Skeletal muscle satellite cell (primary cell): ENCODE measurements at regions not wholly inside any gene's neighbourhood (a gene's known extent, or its start where the extent isn't known, plus 50 kb on each side); places are given as distances from the start of the nearest gene placed in this dataset.
"Not testable (repeated sequence)": the region's sequence is repeated elsewhere in the genome, so short reads cannot be mapped to it uniquely, and the experiment has no call there.

Source experiments
- H3K27me3 ChIP-seq: 2 replicates; pipeline ENCODE4 v1.7.0; 2013; ENCODE audit warnings: low read length; ENCODE audit not compliant: control insufficient read depth, insufficient read depth
- H3K36me3 ChIP-seq: 2 replicates; pipeline ENCODE4 v1.7.0; 2013; ENCODE audit warnings: mild to moderate bottlenecking, control low read depth, low read length; ENCODE audit not compliant: insufficient read depth
- H3K4me1 ChIP-seq: 2 replicates; pipeline ENCODE4 v1.7.0; 2013; ENCODE audit warnings: low read length; ENCODE audit not compliant: control insufficient read depth, insufficient read depth
- H3K4me2 ChIP-seq: 2 replicates; pipeline ENCODE4 v1.7.0; 2013; ENCODE audit warnings: mild to moderate bottlenecking, low read length
- H3K4me3 ChIP-seq: 2 replicates; pipeline ENCODE4 v1.7.0; 2013; ENCODE audit warnings: low read length
- H3K9ac ChIP-seq: 2 replicates; pipeline ENCODE4 v1.7.0; 2013; ENCODE audit warnings: mild to moderate bottlenecking, low read depth, low read length, moderate library complexity
- H3K9me3 ChIP-seq: replicated peaks from 2 replicates; pipeline ENCODE4 v1.7.0; 2013; ENCODE audit warnings: mild to moderate bottlenecking, control low read depth, low read length

- Histone ChIP-seq H3K36me3 (no peaks in the 10 kb centered on the region), H3K9me3 (no peaks in the 10 kb centered on the region), H3K4me3 (no peak overlapping the region), H3K4me2 (no peak overlapping the region), H3K4me1 (no peaks in the 10 kb centered on the region), H3K9ac (no peak overlapping the region), H3K27me3 (no peaks in the 10 kb centered on the region)
Measured at GRCh38 chr10:105733924-105734323, 1092.8 kb downstream of the SORCS3 start.

- H3K27me3 ChIP-seq, result no peaks in the 10 kb centered on the region
- no peak overlapping the region for H3K4me2 ChIP-seq
- H3K4me1 ChIP-seq, result no peaks in the 10 kb centered on the region
- H3K9me3 ChIP-seq, result no peaks in the 10 kb centered on the region
- H3K36me3 ChIP-seq, result no peaks in the 10 kb centered on the region
- H3K4me3 ChIP-seq, result no peak overlapping the region
- H3K9ac ChIP-seq, result no peak overlapping the region
Measured at GRCh38 chr10:105729428-105729827, 1088.3 kb downstream of the SORCS3 start.

- H3K36me3 ChIP-seq, H3K9me3 ChIP-seq, H3K9ac ChIP-seq, H3K4me3 ChIP-seq, H3K4me1 ChIP-seq, H3K27me3 ChIP-seq, H3K4me2 ChIP-seq: not testable (repeated sequence)
Measured at GRCh38 chr10:105727586-105727985, 1086.5 kb downstream of the SORCS3 start.

- Histone ChIP-seq H3K36me3 (no peaks in the 10 kb centered on the region), H3K27me3 (no peaks in the 10 kb centered on the region), H3K4me3 (no peak overlapping the region), H3K4me2 (no peak overlapping the region), H3K9me3 (no peaks in the 10 kb centered on the region), H3K9ac (no peak overlapping the region), H3K4me1 (no peaks in the 10 kb centered on the region)
Measured at GRCh38 chr10:105727131-105727530, 1086.0 kb downstream of the SORCS3 start.

- Histone ChIP-seq H3K9me3 (no peaks in the 10 kb centered on the region), H3K9ac (no peak overlapping the region), H3K36me3 (no peaks in the 10 kb centered on the region), H3K4me1 (no peaks in the 10 kb centered on the region), H3K4me3 (no peak overlapping the region), H3K27me3 (no peaks in the 10 kb centered on the region), H3K4me2 (no peak overlapping the region)
Measured at GRCh38 chr10:105726149-105726548, 1085.1 kb downstream of the SORCS3 start.

- H3K4me2 ChIP-seq, result no peak overlapping the region
- no peaks in the 10 kb centered on the region for H3K27me3 ChIP-seq
- no peak overlapping the region for H3K9ac ChIP-seq
- H3K36me3 ChIP-seq, result no peaks in the 10 kb centered on the region
- H3K4me1 ChIP-seq, result no peaks in the 10 kb centered on the region
- no peak overlapping the region for H3K4me3 ChIP-seq
- no peaks in the 10 kb centered on the region for H3K9me3 ChIP-seq
Measured at GRCh38 chr10:105725007-105725406, 1083.9 kb downstream of the SORCS3 start.

GRCh38 chr10:105718207-105718995, 1077.3 kb downstream of the SORCS3 start:
- Histone ChIP-seq H3K36me3 (no peaks in the 10 kb centered on the region), H3K9ac (no peak overlapping the region), H3K9me3 (peaks cover 13% of the 10 kb centered on the region), H3K27me3 (no peaks in the 10 kb centered on the region), H3K4me1 (no peaks in the 10 kb centered on the region), H3K4me2 (no peak overlapping the region), H3K4me3 (no peak overlapping the region)

- no peak overlapping the region for H3K9ac ChIP-seq
- H3K36me3 ChIP-seq, result no peaks in the 10 kb centered on the region
- no peak overlapping the region for H3K4me3 ChIP-seq
- no peaks in the 10 kb centered on the region for H3K4me1 ChIP-seq
- peaks cover 13% of the 10 kb centered on the region for H3K9me3 ChIP-seq
- no peak overlapping the region for H3K4me2 ChIP-seq
- H3K27me3 ChIP-seq, result no peaks in the 10 kb centered on the region
Measured at GRCh38 chr10:105714728-105715127, 1073.6 kb downstream of the SORCS3 start.

GRCh38 chr10:105707603-105708002, 1066.5 kb downstream of the SORCS3 start:
- no peaks in the 10 kb centered on the region for H3K4me1 ChIP-seq
- H3K4me3 ChIP-seq, result no peak overlapping the region
- no peak overlapping the region for H3K4me2 ChIP-seq

GRCh38 chr10:105706281-105707026, 1065.4 kb downstream of the SORCS3 start:
- no peaks in the 10 kb centered on the region for H3K4me1 ChIP-seq
- no peaks in the 10 kb centered on the region for H3K27me3 ChIP-seq
- H3K36me3 ChIP-seq, result no peaks in the 10 kb centered on the region
- H3K4me3 ChIP-seq, result no peak overlapping the region
- H3K4me2 ChIP-seq, result no peak overlapping the region
- H3K9ac ChIP-seq, result no peak overlapping the region
- no peaks in the 10 kb centered on the region for H3K9me3 ChIP-seq

More at GRCh38 chr10:105707603-105708002, 1066.5 kb downstream of the SORCS3 start:
- H3K36me3 ChIP-seq, result no peaks in the 10 kb centered on the region
- H3K9me3 ChIP-seq, result no peaks in the 10 kb centered on the region
- H3K27me3 ChIP-seq, result no peaks in the 10 kb centered on the region
- no peak overlapping the region for H3K9ac ChIP-seq

GRCh38 chr10:105702211-105702610, 1061.1 kb downstream of the SORCS3 start:
- H3K4me1 ChIP-seq, result no peaks in the 10 kb centered on the region

GRCh38 chr10:105700218-105700617, 1059.1 kb downstream of the SORCS3 start:
- no peak overlapping the region for H3K4me2 ChIP-seq
- H3K9ac ChIP-seq, result no peak overlapping the region
- no peaks in the 10 kb centered on the region for H3K36me3 ChIP-seq
- H3K4me3 ChIP-seq, result no peak overlapping the region
- H3K9me3 ChIP-seq, result peaks cover 9% of the 10 kb centered on the region
- H3K27me3 ChIP-seq, result no peaks in the 10 kb centered on the region
- no peaks in the 10 kb centered on the region for H3K4me1 ChIP-seq

More at GRCh38 chr10:105702211-105702610, 1061.1 kb downstream of the SORCS3 start:
- Histone ChIP-seq H3K9ac (no peak overlapping the region), H3K27me3 (no peaks in the 10 kb centered on the region), H3K4me2 (no peak overlapping the region), H3K4me3 (no peak overlapping the region), H3K36me3 (no peaks in the 10 kb centered on the region), H3K9me3 (peaks cover 9% of the 10 kb centered on the region)
